ENCODE measurements at regions not wholly inside any gene's neighbourhood (a gene's known extent, or its start where the extent isn't known, plus 50 kb on each side); places are given as distances from the start of the nearest gene placed in this dataset.
"Not testable (repeated sequence)": the region's sequence is repeated elsewhere in the genome, so short reads cannot be mapped to it uniquely, and the experiment has no call there.

DNA sequence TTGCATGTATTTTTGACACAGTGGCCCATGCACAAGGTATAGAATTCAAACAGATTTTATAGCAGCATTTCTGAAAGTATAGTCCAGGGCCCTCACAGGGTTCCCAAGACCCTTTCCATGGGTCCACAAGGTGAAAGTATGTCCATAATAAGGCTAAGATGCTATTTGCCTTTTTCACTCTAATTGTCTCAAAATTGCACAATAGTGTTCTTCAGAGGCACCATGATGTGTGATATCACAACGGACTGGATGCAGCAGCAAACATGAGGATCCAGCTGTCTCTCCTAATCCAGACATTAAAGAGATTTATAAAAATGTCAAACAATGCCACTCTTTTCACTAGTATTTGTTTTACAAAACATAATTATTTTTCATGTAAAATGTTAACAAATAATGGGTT lies 88.8 kb upstream of the PRDX6 start:
- Mint-ChIP-seq H3K36me3 (ENCODE audit: low read depth) (no peaks in the 10 kb centered on the region), H3K4me1 (ENCODE audit: low read depth) (peaks cover 11% of the 10 kb centered on the region), H3K9me3 (ENCODE audit: low read depth) (no peaks in the 10 kb centered on the region), H3K27me3 (ENCODE audit: low read depth) (no peaks in the 10 kb centered on the region), H3K4me3 (ENCODE audit: unreplicated experiment) (no peak overlapping the region), H3K27ac (ENCODE audit: unreplicated experiment) (no peak overlapping the region)
- DNase-seq (ENCODE audit: low spot score): no peak
- TF ChIP-seq, protein P1, sequence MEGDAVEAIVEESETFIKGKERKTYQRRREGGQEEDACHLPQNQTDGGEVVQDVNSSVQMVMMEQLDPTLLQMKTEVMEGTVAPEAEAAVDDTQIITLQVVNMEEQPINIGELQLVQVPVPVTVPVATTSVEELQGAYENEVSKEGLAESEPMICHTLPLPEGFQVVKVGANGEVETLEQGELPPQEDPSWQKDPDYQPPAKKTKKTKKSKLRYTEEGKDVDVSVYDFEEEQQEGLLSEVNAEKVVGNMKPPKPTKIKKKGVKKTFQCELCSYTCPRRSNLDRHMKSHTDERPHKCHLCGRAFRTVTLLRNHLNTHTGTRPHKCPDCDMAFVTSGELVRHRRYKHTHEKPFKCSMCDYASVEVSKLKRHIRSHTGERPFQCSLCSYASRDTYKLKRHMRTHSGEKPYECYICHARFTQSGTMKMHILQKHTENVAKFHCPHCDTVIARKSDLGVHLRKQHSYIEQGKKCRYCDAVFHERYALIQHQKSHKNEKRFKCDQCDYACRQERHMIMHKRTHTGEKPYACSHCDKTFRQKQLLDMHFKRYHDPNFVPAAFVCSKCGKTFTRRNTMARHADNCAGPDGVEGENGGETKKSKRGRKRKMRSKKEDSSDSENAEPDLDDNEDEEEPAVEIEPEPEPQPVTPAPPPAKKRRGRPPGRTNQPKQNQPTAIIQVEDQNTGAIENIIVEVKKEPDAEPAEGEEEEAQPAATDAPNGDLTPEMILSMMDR (IDR thresholded peaks at IDR 0.05): no peak

- Mint-ChIP-seq H3K4me3 (ENCODE audit: unreplicated experiment) (no peak overlapping the region), H3K9me3 (ENCODE audit: low read depth) (no peaks in the 10 kb centered on the region), H3K27me3 (ENCODE audit: low read depth) (no peaks in the 10 kb centered on the region), H3K4me1 (ENCODE audit: low read depth) (peaks cover 7% of the 10 kb centered on the region), H3K36me3 (ENCODE audit: low read depth) (no peaks in the 10 kb centered on the region), H3K27ac (ENCODE audit: unreplicated experiment) (peak overlapping the region; percentile 42)
- TF ChIP-seq, protein P1 (IDR thresholded peaks at IDR 0.05): no peak
- no peak for DNase-seq (ENCODE audit: low spot score)
Measured at GRCh38 chr1:173392895-173393658, 84.1 kb upstream of the PRDX6 start.

- no peak overlapping the region for H3K27ac Mint-ChIP-seq (ENCODE audit: unreplicated experiment)
- H3K36me3 Mint-ChIP-seq (ENCODE audit: low read depth): no peaks in the 10 kb centered on the region
- H3K27me3 Mint-ChIP-seq (ENCODE audit: low read depth): no peaks in the 10 kb centered on the region
- no peak overlapping the region for H3K4me3 Mint-ChIP-seq (ENCODE audit: unreplicated experiment)
- no peaks in the 10 kb centered on the region for H3K9me3 Mint-ChIP-seq (ENCODE audit: low read depth)
- TF ChIP-seq, protein P1 (IDR thresholded peaks at IDR 0.05): no peak
- DNase-seq (ENCODE audit: low spot score): no peak
- H3K4me1 Mint-ChIP-seq (ENCODE audit: low read depth): peaks cover 7% of the 10 kb centered on the region
Measured at GRCh38 chr1:173393659-173394000, 83.5 kb upstream of the PRDX6 start.

GRCh38 chr1:173394813-173395212 lies 82.3 kb upstream of the PRDX6 start:
- H3K36me3 Mint-ChIP-seq (ENCODE audit: low read depth); H3K9me3 Mint-ChIP-seq (ENCODE audit: low read depth); DNase-seq (ENCODE audit: low spot score); H3K4me1 Mint-ChIP-seq (ENCODE audit: low read depth); H3K27ac Mint-ChIP-seq (ENCODE audit: unreplicated experiment); H3K4me3 Mint-ChIP-seq (ENCODE audit: unreplicated experiment); H3K27me3 Mint-ChIP-seq (ENCODE audit: low read depth): not testable (repeated sequence)

- TF ChIP-seq, protein P1 (IDR thresholded peaks at IDR 0.05): no peak
- no peaks in the 10 kb centered on the region for H3K27me3 Mint-ChIP-seq (ENCODE audit: low read depth)
- no peak for DNase-seq (ENCODE audit: low spot score)
- no peaks in the 10 kb centered on the region for H3K36me3 Mint-ChIP-seq (ENCODE audit: low read depth)
- H3K9me3 Mint-ChIP-seq (ENCODE audit: low read depth): no peaks in the 10 kb centered on the region
- peaks cover 7% of the 10 kb centered on the region for H3K4me1 Mint-ChIP-seq (ENCODE audit: low read depth)
- no peak overlapping the region for H3K27ac Mint-ChIP-seq (ENCODE audit: unreplicated experiment)
- H3K4me3 Mint-ChIP-seq (ENCODE audit: unreplicated experiment): no peak overlapping the region
Measured at GRCh38 chr1:173395762-173396161, 81.4 kb upstream of the PRDX6 start.

- Mint-ChIP-seq H3K4me3 (ENCODE audit: unreplicated experiment) (no peak overlapping the region), H3K36me3 (ENCODE audit: low read depth) (no peaks in the 10 kb centered on the region), H3K9me3 (ENCODE audit: low read depth) (no peaks in the 10 kb centered on the region), H3K27me3 (ENCODE audit: low read depth) (no peaks in the 10 kb centered on the region), H3K27ac (ENCODE audit: unreplicated experiment) (no peak overlapping the region), H3K4me1 (ENCODE audit: low read depth) (no peaks in the 10 kb centered on the region)
- DNase-seq (ENCODE audit: low spot score): no peak
- TF ChIP-seq, protein P1 (IDR thresholded peaks at IDR 0.05): no peak
Measured at GRCh38 chr1:173400387-173400995, 76.6 kb upstream of the PRDX6 start.
